ENCODE measurements at regions not wholly inside any gene's neighbourhood (a gene's known extent, or its start where the extent isn't known, plus 50 kb on each side); places are given as distances from the start of the nearest gene placed in this dataset.

GRCh38 chr21:41074396-41075184 lies 93.4 kb upstream of the BACE2 start:
- no peak for TF ChIP-seq CTCF (conservative IDR thresholded peaks at IDR 0.05; ENCODE audit: low read length)
- TF ChIP-seq EZH2phosphoT487 (IDR thresholded peaks at IDR 0.05; ENCODE audit: borderline replicate concordance, low read depth, low read length) = no peak
